ENCODE measurements at regions not wholly inside any gene's neighbourhood (a gene's known extent, or its start where the extent isn't known, plus 50 kb on each side); places are given as distances from the start of the nearest gene placed in this dataset.

- TF ChIP-seq AFF4 (CRISPR knock-in tag; IDR thresholded peaks at IDR 0.05) (no peak), SNRNP70 (IDR thresholded peaks at IDR 0.05; ENCODE audit: low read depth, low read length) (no peak), ZNF33A (CRISPR knock-in tag; IDR thresholded peaks at IDR 0.05; ENCODE audit: borderline replicate concordance) (no peak)
These were observed 50.0 kb upstream of the CALM3 start (continued) for GRCh38 chr19:46551164-46551563.
